ENCODE measurements at regions not wholly inside any gene's neighbourhood (a gene's known extent, or its start where the extent isn't known, plus 50 kb on each side); places are given as distances from the start of the nearest gene placed in this dataset.
"Not testable (repeated sequence)": the region's sequence is repeated elsewhere in the genome, so short reads cannot be mapped to it uniquely, and the experiment has no call there.

- DNase-seq: not testable (repeated sequence)
Observed at GRCh38 chr5:93213111-93213794, 367.8 kb downstream of the NR2F1-AS1 start.

- DNase-seq: no peak
Observed at GRCh38 chr5:93209476-93209875, 371.5 kb downstream of the NR2F1-AS1 start.

- no peak for DNase-seq
Observed at GRCh38 chr5:93208141-93208751, 372.8 kb downstream of the NR2F1-AS1 start.

GRCh38 chr5:93206203-93206602, 374.8 kb downstream of the NR2F1-AS1 start:
- no peak for DNase-seq

GRCh38 chr5:93201061-93201460, 380.0 kb downstream of the NR2F1-AS1 start:
- DNase-seq: no peak

GRCh38 chr5:93196986-93197385, 384.0 kb downstream of the NR2F1-AS1 start:
- no peak for DNase-seq

GRCh38 chr5:93193431-93194347, 387.3 kb downstream of the NR2F1-AS1 start:
- no peak for DNase-seq

- no peak for DNase-seq
Observed at GRCh38 chr5:93192683-93193082, 388.3 kb downstream of the NR2F1-AS1 start.

GRCh38 chr5:93192087-93192486, 388.9 kb downstream of the NR2F1-AS1 start:
- DNase-seq: no peak

GRCh38 chr5:93191035-93191817, 389.8 kb downstream of the NR2F1-AS1 start:
- no peak for DNase-seq

GRCh38 chr5:93189707-93190120, 391.3 kb downstream of the NR2F1-AS1 start:
- DNase-seq: no peak

- DNase-seq: no peak
Observed at GRCh38 chr5:93188876-93189485, 392.0 kb downstream of the NR2F1-AS1 start.

GRCh38 chr5:93186076-93186682, 394.8 kb downstream of the NR2F1-AS1 start:
- DNase-seq: no peak

- DNase-seq: no peak
Observed at GRCh38 chr5:93184041-93184440, 397.0 kb downstream of the NR2F1-AS1 start.

GRCh38 chr5:93179466-93179865, 401.6 kb downstream of the NR2F1-AS1 start:
- DNase-seq: no peak

GRCh38 chr5:93174930-93175329, 406.1 kb downstream of the NR2F1-AS1 start:
- DNase-seq: no peak

GRCh38 chr5:93165559-93165958, 415.5 kb downstream of the NR2F1-AS1 start:
- no peak for DNase-seq

GRCh38 chr5:93164690-93165089, 416.3 kb downstream of the NR2F1-AS1 start:
- DNase-seq: no peak

- no peak for DNase-seq
Observed at GRCh38 chr5:93163010-93163663, 417.9 kb downstream of the NR2F1-AS1 start.

- DNase-seq: no peak
Observed at GRCh38 chr5:93161661-93162654, 419.1 kb downstream of the NR2F1-AS1 start.
